LHCN-M2 (cell line): ENCODE measurements at regions not wholly inside any gene's neighbourhood (a gene's known extent, or its start where the extent isn't known, plus 50 kb on each side); places are given as distances from the start of the nearest gene placed in this dataset.
"Not testable (repeated sequence)": the region's sequence is repeated elsewhere in the genome, so short reads cannot be mapped to it uniquely, and the experiment has no call there.

Experiments used
- DNase-seq: peaks from one replicate; pipeline ENCODE4 v3.0.0-alpha.2; 2012; ENCODE audit warnings: low read depth

GRCh38 chr12:87579091-87579490 lies 450.1 kb downstream of the C12orf50 start:
- not testable (repeated sequence) for DNase-seq

DNA sequence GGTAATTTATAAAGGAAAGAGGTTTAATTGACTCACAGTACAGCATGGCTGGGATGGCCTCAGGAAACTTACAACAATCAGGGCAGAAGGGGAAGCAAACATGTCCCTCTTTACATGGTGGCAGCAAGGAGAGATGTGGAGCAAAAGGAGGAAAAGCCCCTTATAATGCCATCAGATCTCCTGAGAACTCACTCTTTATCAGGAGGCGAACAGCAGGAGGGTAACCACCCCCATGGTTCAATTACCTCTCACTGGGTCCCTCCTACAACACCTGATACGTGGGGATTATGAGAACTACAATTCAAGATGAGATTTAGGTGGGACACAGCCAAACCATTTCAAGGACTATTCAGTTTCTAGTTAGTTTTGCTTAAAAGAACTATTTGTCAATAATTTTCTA lies 453.3 kb downstream of the C12orf50 start:
- DNase-seq: no peak

DNA sequence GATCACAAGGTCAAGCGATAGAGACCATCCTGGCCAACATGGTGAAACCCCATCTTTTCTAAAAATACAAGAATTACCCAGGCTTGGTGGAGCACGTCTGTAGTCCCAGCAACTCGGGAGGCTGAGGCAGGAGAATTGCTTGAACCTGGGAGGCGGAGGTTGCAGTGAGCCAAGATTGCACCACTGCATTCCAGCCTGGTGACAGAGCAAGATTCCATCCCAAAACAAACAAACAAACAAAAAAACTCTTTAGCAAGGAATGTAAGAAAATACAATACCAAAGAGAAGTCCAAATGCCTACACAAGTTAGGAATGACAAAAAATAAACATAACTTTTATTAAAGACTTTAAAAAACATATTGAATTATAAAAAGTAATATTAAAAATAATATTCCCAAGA lies 462.3 kb downstream of the C12orf50 start:
- not testable (repeated sequence) for DNase-seq

- no peak for DNase-seq
Measured at GRCh38 chr12:87556985-87557384, 472.2 kb downstream of the C12orf50 start.

GRCh38 chr12:87531213-87531612 lies 498.0 kb downstream of the C12orf50 start:
- not testable (repeated sequence) for DNase-seq

GRCh38 chr12:87529413-87529812 lies 499.8 kb downstream of the C12orf50 start:
- DNase-seq: peak; percentile 75

- no peak for DNase-seq
Measured at GRCh38 chr12:87520968-87521367, 508.2 kb downstream of the C12orf50 start.

- DNase-seq: peak; percentile 2
Measured at GRCh38 chr12:87518481-87518880, 510.7 kb downstream of the C12orf50 start.

DNA sequence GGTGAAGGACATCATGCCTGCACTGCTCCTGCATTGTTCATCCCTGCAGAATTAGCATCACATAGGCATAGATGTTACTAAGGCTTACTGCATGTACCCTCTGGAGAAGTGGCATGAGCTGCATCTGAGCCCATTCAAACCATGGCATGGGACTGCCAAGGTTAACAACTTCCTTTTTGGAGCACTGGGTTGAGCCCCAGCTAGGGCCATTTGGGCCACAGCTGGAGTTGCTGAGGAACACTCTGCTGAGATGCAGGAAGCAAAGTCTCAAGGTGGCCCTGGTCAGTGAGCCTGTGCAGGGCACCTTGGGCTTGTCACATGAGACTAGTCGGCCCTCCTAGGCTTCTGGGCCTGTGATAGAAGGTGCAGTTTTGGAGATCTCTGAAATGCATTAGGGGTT lies 511.2 kb downstream of the C12orf50 start:
- no peak for DNase-seq

DNA sequence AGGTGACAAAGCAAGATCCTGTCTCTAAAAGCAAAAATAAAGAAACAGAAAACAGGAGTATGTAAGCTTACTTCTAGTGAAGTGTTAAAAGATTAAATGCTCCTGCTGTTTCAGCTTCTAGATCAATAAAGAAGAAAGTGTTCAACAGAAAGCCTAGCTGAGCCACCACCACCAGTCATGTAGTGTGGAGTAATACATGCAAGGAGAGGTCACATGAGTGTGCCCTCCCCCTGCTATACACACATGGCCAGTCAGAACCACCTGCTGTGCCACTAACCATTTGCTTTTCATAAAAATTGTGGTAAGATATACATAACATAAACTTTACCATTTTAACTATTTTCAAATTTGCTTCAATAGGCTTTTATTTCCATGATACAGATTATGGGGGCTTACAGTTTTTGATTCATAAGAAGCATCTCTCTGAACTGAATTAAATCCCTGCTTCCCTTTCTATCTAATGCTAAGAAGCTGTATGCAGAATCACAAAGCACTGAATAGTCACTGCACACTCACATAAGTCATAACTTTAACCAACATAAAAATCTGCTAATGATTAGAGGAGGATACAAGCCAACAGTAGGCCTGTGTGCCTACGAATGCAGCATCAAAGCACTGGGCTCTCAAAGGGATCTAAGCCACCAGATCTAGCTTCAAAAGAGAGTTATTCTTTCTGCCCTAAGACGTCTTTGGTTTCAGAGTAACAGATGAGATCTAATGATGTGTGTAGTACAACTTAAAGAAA lies 515.5 kb downstream of the C12orf50 start:
- peak; percentile 3 for DNase-seq

GRCh38 chr12:87511371-87511770 lies 517.8 kb downstream of the C12orf50 start:
- no peak for DNase-seq

DNA sequence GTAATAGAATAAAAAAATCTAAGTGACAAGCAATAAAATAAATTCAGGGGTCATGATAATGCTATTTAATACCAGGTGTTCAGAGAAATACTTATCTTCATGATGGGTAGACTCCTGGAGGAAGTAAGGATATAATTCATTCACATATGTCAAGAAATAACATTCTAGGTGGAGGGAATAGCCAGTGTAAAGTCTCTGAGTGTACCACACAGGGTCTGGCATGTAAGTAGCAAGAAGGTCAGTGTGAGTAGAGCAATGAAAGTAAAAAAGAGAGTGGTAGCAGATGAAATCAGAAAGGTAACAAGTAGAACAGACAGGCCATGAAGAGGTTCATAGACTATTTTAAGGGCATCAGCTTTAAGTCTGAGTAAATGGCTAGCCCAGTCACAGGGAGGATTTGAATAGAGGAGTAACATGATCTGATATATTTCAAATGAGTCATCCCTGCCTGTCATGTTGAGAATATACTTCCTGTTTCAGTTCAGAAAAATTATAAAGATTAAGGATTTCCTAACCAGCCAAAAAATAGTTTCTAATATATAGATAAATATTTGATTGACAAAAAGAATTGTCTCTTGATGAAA lies 519.9 kb downstream of the C12orf50 start:
- peak; percentile 75 for DNase-seq

GRCh38 chr12:87491598-87491997 lies 537.6 kb downstream of the C12orf50 start:
- DNase-seq: no peak

DNA sequence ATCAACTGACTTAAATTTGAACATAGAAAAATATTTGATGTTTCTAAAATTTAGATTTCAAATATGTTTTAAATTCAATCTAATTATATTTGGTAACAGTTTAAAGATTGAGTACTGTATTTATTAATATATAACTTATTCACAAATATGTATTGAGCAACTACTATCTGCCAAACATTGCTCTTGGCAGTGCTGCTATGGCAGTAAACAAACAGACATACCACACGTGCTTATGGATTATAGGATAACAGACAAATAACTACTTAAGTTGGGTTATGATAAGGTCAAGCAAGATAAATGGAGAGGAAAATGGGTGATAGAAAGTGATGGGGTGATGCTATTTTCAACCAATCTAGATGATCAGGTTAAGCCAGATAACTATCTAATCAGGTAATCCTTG lies 538.1 kb downstream of the C12orf50 start:
- no peak for DNase-seq

DNA sequence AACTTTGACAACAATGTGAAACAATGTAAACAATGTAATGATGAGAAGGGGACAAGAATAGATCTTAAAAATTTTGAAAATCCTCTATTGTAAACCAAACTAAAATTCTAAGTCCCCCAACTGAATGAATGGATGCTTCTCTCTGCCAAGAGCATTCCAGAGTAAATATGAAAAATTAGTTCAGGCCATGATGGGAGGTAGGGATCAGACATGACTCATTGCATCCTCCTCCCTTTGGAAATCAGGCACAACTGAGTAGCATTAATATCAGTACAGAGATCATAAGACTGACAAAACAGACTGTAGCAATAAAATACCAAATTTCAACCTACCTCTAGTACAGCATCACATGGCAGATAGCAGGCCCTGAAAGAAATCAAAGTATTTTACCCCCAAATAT lies 559.9 kb downstream of the C12orf50 start:
- peak; percentile 42 for DNase-seq

DNA sequence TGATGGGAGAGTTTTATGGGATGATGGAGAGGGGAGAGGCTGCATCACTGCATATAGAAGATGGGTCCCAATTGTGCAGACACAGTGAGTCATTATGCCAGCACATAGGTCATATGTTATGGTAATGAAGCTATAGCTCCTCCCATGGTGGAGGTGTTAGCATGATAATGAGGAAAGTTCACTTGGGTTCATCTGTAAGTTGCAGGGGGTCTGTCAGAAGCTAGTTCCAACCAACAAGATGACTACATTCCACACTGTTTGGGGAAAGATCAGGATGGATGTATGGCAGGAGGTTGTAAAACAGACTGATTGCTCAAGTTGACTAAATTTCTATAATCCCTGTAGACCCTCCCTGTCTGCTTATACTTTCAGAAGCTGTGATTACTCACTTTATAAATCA lies 561.3 kb downstream of the C12orf50 start:
- DNase-seq: no peak

DNA sequence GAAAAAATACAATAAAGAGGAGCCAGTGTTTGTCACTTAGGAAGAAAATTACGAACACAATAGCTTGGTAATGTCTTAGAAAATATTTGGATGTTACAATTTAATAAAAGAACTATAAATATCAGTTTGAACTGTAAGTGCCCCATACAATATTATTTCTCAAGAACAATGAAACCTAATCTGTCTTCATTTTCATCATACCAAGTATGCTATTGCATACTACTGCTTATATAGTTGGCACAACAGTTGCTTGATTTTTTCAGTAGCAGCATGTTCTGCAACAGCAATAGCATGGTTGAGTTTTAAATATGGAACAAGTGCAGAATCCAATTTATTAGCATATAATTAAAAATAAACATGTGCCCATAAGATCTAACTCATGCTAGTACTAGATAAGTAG lies 564.6 kb downstream of the C12orf50 start:
- no peak for DNase-seq

DNA sequence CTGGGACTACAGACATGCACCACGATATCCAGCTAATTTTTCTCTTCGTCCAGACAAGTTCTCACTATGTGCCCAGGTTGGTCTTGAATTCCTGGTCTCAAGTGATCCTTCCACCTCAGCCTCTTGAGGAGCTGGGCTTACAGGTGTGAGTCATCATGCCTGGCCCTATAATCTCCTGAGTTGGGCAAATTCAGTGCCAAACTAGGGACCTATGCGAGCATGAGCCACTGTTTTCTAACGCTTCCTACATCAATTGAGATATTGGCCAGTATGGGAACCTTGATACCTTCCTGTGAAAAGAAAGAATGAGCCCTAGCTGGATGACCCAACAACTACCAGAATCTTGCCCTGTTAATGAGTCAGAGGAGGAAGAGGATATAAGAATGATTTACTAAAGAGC lies 585.2 kb downstream of the C12orf50 start:
- DNase-seq: no peak

DNA sequence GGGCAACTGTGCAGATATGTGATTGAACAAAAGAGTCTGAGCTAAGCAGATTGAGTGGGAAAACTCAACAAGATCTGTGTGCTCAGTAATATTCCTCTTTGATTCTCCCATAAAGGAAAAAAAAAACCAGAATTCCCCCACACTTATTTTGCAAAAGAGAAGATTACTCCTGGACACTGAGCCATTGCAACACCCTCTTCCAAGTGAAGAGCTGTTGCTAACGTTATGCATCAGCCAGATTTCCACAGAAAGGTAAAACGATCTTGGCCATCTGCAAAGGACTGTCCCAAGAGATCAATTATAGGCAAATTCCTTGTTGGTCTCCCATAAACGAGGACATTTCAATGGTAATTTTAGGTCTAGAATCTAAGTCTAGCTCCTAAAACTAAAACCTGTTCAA lies 587.7 kb downstream of the C12orf50 start:
- no peak for DNase-seq

DNA sequence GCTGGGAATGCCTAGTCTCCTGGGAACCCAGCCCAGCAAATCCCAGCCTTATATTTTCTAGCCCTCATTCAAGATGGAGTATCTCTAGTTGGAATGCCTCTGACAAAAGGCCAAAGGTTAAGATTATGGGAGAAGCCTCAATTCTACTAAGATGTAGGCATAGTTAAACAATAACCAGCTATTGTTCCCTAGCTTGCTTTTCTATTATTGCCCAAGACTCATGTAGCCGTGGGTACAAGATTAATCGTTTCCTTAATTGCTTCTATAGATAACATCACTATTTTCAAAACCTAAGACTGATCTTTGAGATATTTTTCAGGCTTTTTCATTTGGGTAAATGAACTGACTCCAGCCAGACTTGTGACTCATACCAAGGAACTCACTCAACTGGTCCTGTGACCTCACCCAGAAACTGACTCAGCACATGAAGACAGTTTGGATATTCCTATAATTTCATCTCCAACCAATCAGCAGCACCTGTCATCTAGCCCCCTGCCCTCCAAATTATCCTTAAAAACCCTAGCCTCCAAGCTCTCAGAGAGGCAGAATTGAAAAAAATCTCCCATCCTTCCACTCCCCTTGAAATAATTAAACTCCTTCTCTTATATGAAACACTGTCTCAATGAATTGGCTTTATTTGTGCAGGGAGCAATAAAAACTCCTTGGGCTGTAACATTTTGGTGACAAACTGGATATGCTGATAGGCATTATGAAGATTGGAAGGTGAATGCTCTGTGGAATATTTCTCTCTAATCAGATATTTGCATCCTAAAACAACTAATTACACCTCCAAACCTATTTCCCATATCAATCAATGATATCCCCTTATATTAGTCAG lies 589.0 kb downstream of the C12orf50 start:
- peak; percentile 92 for DNase-seq

GRCh38 chr12:87430444-87430843 lies 598.8 kb downstream of the C12orf50 start:
- peak; percentile 45 for DNase-seq

DNA sequence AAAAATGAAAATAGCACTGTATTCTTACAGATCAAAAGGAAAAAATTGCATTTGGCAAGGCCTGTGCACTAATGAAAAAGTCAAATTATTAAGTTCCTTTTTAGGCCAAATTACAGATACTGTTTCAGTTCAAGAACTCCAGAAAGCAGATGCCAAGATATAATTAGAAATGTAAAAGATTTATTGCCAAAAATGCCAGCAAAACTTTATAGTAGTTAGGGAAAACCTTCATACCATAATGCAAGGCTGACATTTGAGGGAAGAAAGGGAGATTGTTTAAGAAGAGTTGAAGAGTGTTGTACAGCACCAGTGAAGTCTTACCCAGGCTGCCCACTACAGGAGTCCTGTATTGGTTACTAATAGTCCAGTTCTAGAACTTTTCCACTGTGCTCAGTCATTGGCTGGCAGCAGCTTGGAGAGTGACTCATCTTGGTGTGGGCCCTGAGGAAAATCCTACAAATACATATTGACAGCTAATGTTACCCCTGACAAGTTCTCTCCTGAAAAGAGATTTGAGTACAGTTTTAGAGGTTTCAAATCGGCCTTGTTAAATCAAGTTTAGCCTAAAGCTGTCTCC lies 600.4 kb downstream of the C12orf50 start:
- DNase-seq: peak; percentile 76
